ENCODE measurements at regions not wholly inside any gene's neighbourhood (a gene's known extent, or its start where the extent isn't known, plus 50 kb on each side); places are given as distances from the start of the nearest gene placed in this dataset.

DNA sequence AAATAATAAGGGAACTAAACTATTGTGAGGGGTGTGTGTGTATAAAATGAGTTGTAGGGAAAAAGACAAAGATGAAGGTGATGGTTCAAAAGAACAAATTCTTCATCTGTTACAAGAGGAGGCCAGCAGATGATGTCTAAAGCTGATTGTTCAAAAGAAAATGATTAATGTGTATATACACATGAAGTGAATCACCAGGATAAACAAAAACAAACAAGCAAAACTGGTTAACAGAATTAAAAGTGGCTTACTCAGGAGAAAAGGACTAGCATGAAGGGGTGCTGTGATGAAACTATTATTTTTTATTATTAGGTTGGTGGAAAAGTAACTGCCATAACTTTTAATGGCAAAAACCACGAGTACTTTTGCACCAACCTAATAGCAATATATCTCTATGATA is 348.4 kb downstream of the BCL11B start:
- Histone ChIP-seq H3K27me3 (replicated peaks; ENCODE audit: control insufficient read depth, insufficient read depth, low read length) (no peaks in the 10 kb centered on the region), H3K4me3 (replicated peaks; ENCODE audit: low read depth, low read length) (no peak overlapping the region)
- TF ChIP-seq, protein P1, sequence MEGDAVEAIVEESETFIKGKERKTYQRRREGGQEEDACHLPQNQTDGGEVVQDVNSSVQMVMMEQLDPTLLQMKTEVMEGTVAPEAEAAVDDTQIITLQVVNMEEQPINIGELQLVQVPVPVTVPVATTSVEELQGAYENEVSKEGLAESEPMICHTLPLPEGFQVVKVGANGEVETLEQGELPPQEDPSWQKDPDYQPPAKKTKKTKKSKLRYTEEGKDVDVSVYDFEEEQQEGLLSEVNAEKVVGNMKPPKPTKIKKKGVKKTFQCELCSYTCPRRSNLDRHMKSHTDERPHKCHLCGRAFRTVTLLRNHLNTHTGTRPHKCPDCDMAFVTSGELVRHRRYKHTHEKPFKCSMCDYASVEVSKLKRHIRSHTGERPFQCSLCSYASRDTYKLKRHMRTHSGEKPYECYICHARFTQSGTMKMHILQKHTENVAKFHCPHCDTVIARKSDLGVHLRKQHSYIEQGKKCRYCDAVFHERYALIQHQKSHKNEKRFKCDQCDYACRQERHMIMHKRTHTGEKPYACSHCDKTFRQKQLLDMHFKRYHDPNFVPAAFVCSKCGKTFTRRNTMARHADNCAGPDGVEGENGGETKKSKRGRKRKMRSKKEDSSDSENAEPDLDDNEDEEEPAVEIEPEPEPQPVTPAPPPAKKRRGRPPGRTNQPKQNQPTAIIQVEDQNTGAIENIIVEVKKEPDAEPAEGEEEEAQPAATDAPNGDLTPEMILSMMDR (IDR thresholded peaks at IDR 0.05; ENCODE audit: insufficient read depth, low read length, poor library complexity, severe bottlenecking) = no peak

DNA sequence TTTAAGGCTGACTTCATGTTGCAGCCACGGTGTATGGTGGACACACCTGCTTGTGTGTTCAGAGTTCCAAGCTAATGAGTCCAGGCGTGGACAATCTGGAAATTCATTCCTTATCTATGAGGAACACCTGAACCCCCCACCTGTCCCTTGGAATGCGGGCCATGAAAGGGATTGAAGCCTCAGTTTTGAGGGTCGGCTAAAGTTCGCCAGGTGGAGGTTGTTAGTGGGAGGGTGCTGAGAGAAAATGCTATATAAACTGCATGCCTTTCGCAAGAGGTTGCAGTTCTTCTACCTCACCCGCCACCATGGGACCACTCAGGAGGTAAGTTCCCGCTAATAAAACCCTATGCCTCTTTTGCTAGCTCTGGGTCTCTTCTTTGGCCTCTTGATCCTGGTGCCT is 348.0 kb downstream of the BCL11B start:
- no peaks in the 10 kb centered on the region for H3K27me3 ChIP-seq (replicated peaks; ENCODE audit: control insufficient read depth, insufficient read depth, low read length)
- DNase-seq (ENCODE audit: extremely low read depth, insufficient read length) = no peak
- no peaks in the 10 kb centered on the region for H3K36me3 ChIP-seq (ENCODE audit: control insufficient read depth, insufficient read depth, low read length)
- H3K4me3 ChIP-seq (replicated peaks; ENCODE audit: low read depth, low read length) = no peak overlapping the region
- TF ChIP-seq, protein P1 (IDR thresholded peaks at IDR 0.05; ENCODE audit: insufficient read depth, low read length, poor library complexity, severe bottlenecking) = no peak

More for the DNA sequence above, 348.4 kb downstream of the BCL11B start:
- no peaks in the 10 kb centered on the region for H3K36me3 ChIP-seq (ENCODE audit: control insufficient read depth, insufficient read depth, low read length)
- no peak for DNase-seq (ENCODE audit: extremely low read depth, insufficient read length)

DNA sequence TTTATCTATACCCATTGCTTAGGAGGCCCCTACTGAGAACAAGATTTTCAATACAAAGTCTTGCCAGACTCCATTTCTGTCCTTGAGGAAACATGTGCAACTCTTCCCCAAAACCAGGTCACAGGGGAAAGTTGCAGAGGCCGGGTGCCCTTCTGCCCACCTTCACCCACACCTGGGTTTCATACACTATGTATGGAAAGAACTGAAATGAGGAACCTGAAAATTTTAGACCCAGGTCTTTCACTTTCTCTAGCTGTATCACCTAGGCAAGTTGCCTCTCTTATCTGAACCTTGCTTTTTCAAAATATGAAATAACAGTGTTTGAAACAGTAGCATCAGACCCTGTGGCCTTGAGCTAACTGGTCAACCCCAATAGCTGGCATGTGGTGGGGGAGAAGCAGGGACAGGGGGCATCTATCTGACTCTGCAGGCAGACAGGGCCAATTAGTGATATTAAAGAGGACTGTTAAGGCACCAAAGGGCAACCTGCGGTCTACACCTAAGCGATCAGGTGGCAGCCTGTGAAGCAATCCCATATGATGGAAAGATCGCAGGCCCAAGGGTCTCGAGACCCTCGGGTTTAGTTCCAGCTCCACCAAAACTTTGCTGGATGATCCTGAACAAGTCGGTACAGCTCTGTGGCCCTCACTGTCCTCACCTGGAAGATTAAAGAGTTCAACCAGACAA is 346.5 kb downstream of the BCL11B start:
- H3K4me3 ChIP-seq (replicated peaks; ENCODE audit: low read depth, low read length) = no peak overlapping the region
- H3K36me3 ChIP-seq (ENCODE audit: control insufficient read depth, insufficient read depth, low read length) = no peaks in the 10 kb centered on the region
- DNase-seq (ENCODE audit: extremely low read depth, insufficient read length) = no peak
- TF ChIP-seq, protein P1 (IDR thresholded peaks at IDR 0.05; ENCODE audit: insufficient read depth, low read length, poor library complexity, severe bottlenecking) = no peak
- H3K27me3 ChIP-seq (replicated peaks; ENCODE audit: control insufficient read depth, insufficient read depth, low read length) = no peaks in the 10 kb centered on the region

DNA sequence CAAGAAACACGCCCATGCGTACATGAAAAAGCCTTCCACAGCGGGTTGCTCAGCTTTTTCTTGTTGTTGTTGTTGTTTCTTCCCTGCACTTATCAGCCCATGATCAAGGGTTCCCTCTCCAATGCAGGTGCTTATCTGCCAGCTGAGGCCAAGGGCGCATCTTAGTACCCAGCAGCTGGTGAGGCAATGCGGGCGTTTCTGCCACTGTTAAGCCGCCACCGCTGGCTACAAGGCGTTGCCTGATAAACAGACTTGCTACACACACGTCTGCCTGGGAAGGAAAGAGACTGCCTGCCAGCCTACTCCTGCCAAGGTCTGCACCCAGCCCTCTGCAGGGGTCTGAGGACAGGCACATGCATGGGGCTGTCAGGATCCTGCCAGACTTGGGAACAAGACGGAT is 345.9 kb downstream of the BCL11B start:
- DNase-seq (ENCODE audit: extremely low read depth, insufficient read length) = no peak
- no peak overlapping the region for H3K4me3 ChIP-seq (replicated peaks; ENCODE audit: low read depth, low read length)
- no peaks in the 10 kb centered on the region for H3K36me3 ChIP-seq (ENCODE audit: control insufficient read depth, insufficient read depth, low read length)
- H3K27me3 ChIP-seq (replicated peaks; ENCODE audit: control insufficient read depth, insufficient read depth, low read length) = no peaks in the 10 kb centered on the region
- TF ChIP-seq, protein P1 (IDR thresholded peaks at IDR 0.05; ENCODE audit: insufficient read depth, low read length, poor library complexity, severe bottlenecking) = no peak

DNA sequence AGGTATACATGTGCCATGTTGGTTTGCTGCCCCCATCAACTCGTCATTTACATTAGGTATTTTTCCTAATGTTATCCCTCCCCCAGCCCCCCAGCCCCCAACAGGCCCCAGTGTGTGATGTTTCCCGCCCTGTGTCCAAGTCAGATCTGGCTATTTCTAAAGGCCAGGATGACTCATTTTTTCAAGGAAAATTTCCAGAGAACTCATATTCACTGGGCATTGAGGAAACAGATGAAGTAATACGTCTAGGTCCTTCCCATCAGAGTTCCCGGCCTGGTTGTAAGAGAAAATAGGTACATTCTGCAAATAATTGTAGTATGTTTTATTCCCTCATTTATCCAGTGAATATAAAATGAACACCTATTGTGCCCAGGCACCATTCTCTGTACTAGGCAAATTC is 345.2 kb downstream of the BCL11B start:
- DNase-seq (ENCODE audit: extremely low read depth, insufficient read length) = no peak
- Histone ChIP-seq H3K36me3 (ENCODE audit: control insufficient read depth, insufficient read depth, low read length) (no peaks in the 10 kb centered on the region), H3K27me3 (replicated peaks; ENCODE audit: control insufficient read depth, insufficient read depth, low read length) (no peaks in the 10 kb centered on the region), H3K4me3 (replicated peaks; ENCODE audit: low read depth, low read length) (no peak overlapping the region)
- TF ChIP-seq, protein P1 (IDR thresholded peaks at IDR 0.05; ENCODE audit: insufficient read depth, low read length, poor library complexity, severe bottlenecking) = no peak

DNA sequence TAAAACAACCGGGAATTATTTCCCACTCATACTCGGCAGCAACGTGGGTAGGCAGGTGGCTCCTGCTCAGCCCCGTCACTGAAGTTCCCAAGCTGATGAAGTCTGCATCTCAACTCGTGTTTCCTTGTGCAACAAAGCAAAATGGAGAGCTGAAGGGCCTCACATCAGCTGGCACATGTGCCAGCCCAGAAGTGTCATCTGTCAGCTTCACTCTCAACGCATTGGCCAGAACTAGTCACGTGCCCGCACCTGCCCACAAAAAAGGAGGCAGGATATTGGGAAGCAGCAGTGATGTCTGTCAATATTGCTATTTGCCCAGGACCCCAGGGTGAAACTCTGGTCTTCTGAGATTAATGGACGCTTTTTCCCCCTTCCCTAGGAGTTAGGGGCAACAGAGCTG is 344.0 kb downstream of the BCL11B start:
- DNase-seq (ENCODE audit: extremely low read depth, insufficient read length) = no peak
- H3K36me3 ChIP-seq (ENCODE audit: control insufficient read depth, insufficient read depth, low read length) = no peaks in the 10 kb centered on the region
- H3K4me3 ChIP-seq (replicated peaks; ENCODE audit: low read depth, low read length) = no peak overlapping the region
- TF ChIP-seq, protein P1 (IDR thresholded peaks at IDR 0.05; ENCODE audit: insufficient read depth, low read length, poor library complexity, severe bottlenecking) = no peak
- no peaks in the 10 kb centered on the region for H3K27me3 ChIP-seq (replicated peaks; ENCODE audit: control insufficient read depth, insufficient read depth, low read length)

Data from GM06990 (cell line).